GM19397 (cell line): ENCODE measurements at regions not wholly inside any gene's neighbourhood (a gene's known extent, or its start where the extent isn't known, plus 50 kb on each side); places are given as distances from the start of the nearest gene placed in this dataset.

Source experiments
- ATAC-seq: cut with Tn5 transposase; IDR thresholded peaks from one replicate; pipeline ENCODE4 v1.9.1; 2021; ENCODE audit warnings: mild to moderate bottlenecking, moderate library complexity; ENCODE audit not compliant: unreplicated experiment

DNA sequence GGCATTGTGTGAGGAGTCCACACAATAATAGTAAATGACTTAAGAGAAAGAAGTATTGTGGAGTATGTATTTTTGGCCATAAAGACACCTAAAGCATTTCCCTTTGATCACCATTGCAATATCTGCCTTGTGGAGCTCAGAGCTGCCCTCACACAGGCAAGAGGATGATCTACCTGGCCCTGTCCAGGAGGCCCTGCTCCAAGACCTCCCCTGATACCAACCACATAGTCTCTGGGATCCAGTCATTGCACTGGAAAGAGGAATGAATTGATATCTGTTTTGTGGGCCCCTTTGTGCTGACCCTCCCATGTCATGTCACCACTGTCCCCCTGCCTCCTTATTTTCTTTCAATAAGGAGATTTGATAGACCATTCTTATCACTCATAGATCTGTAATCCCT lies 430.6 kb upstream of the TNP1 start:
- ATAC-seq = no peak

DNA sequence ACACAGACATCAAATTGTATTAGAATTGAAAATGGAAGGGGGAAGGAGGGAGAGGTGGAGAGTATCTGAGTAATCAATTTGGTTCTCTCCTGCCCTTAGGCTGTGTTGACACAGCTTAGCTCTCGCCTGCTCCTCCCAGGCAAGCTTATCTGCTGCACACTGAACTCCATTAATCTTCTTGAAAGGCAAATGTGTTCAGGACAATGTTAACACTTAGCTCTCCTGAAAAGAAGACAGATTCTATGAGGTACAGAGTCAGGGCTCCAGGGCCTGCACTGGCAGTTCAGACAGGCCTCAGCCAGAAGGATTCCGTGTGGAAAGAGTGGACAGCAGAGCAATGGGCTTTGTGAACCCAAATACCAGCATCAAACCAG lies 430.0 kb upstream of the TNP1 start:
- ATAC-seq = no peak

DNA sequence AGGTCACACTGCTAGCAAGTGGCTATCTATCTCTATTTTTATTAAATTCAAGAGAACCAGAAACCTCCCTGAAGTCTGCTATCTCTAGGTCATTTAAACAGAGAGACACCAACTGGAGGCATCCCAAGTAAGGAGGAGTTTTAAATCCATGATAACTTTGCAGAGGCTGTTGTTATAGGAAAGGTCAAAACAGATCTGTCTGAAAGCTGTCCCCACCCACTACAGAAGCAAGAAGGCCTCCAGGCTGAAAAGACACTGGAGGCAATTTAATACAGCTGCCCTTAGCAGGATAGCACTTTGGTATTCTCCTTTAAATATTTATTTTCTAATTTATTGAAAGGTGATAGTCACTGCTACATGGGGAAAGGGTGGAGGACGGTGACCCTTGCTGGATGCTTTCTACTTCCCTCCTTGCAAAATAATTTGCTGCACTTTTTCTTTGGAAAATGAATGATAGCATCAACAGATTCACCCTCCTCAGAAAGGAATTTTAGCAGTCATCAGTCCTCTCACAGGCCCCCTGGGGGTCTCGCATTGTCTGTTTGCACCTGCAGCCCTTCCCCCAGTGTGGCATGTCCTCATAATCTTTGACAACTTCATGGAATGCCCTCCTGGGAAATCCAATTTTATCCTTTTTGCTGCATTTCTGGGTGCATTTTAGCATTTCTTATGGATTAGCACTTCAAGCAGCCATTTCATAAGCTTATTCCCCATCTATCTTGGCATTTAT lies 429.5 kb upstream of the TNP1 start:
- no peak for ATAC-seq

DNA sequence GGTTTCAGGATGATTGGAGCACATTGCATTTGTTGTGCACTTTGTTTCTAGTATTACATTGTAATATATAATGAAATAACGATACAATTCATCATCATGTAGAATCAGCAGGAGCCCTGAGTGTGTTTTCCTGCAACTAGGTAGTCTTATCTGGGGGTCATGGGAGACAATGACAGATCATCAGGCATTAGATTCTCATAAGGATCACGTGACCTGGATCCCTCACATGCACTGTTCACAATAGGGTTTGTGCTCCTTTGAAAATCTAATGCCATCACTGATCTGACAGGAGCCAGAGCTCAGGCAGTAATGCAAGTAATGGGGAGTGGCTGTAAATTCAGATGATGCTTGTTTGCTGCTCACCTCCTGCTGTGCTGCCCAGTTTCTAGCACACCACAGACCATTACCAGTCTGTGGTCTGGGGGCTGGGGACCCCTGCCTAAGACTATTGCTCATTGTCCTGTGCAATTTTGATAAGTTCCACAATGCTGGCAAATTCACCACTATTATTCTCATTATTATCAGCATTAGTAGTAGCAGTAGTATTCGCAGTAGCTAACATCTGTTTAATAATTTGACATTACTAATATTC lies 428.7 kb upstream of the TNP1 start:
- ATAC-seq = no peak

DNA sequence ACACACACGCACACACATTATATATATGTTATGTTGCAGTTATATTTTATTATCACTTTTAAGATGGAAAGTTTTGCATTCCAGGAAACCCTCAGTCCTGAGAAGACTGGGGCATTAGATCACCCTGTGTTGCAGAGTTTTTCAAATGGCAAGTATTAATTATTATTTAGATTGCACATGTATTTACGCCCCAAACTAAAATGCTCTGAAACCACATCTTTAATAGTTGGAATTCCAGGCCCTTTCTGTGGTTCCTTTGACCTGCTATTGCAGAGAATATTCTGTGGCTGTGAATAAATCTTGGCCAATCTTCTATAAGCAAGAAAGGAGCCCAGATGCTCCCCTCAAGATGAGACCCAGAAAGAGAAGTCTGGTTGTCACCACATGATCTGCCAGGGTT lies 427.0 kb upstream of the TNP1 start:
- no peak for ATAC-seq

DNA sequence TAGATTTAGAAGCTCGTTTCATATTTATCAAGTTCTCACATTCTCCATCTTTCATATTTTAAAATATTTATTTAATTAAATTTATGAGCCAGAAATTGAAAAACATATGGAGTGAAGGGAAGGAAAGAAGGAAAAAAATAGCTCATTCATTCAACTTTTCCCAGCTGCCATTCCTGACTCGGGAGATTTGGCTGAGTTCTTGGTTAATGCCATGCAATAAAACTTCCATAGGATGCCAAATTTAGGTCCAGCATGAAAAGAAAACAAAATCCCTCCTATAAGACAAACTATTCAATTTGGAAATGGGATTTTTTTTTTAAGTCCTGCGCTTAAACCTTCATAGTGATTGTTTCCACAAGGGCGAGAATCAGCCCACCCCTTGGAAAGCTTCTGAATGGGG lies 426.1 kb upstream of the TNP1 start:
- no peak for ATAC-seq

DNA sequence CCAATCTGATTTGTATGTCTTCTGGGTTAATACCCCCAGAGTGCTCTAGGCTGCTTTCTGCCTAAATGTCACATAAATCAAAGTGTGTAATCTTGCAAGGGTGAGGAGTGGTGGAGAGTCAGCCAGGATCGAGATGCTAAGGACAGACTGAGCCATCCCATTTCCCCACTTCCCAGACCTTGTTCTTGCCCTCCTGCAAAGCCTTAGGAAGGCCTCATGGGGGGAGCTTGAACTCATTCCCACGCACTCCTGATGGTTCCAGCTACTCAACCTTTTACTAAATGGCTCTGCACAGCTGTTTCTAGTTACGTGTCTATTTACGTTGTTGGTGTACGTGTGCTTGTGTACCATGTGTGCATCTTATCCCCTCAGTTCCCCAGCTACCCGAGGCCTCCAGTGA lies 423.6 kb upstream of the TNP1 start:
- ATAC-seq = no peak

DNA sequence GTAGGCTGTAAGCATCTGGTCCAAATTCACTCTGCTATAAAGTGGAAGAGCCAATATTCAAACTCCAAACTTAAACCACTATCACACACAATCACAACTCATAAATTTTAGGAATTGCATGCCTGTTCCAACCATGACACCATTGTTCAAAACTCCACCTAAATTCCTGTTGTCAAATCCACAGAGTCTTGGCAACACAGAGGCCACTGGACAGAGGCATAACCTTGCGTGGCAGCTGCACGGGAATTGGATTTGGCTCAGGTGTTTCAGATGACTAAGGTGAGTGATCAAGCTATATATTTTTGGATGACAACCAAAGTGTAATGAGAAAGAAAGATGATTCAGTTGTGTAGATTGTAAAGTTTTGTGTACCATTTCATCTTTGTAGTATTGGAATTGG lies 422.7 kb upstream of the TNP1 start:
- no peak for ATAC-seq

DNA sequence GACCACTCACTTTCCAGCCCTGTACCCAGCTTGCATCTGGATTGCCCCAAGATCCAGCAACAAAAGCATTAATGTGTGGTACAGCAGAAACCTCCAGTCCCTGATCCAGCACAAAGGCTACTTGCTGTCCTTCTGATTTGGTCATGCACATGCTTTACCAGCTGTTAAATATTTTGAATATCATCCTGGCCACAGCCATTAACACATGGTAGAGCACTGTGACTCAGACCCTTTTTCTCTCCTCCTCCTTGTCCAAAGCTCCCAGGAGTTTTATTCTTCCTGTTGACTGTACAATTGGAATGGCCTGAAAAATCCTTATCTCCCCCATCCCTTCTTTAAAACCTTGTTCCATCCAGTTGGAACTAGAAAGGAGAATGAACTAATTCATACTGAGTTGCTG lies 419.7 kb upstream of the TNP1 start:
- ATAC-seq = no peak

DNA sequence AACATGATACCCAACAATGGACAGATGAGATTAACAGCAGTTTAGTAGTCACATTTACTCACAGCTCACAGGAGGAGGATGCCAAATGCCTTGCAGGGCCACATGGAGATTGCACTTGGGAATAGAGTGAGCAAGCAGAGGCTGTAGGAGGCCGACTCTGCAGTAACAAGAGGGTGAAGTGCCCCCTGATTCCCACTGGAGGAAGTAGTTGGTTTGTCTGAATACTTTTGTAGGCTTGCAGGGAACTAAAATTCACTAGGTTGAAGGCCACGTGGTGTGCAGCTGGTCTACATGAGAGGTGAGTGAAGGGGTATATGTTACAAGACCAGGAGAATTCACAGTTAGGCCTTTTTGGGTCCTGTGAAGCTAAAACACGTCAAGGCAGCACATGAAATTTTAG lies 419.3 kb upstream of the TNP1 start:
- no peak for ATAC-seq

DNA sequence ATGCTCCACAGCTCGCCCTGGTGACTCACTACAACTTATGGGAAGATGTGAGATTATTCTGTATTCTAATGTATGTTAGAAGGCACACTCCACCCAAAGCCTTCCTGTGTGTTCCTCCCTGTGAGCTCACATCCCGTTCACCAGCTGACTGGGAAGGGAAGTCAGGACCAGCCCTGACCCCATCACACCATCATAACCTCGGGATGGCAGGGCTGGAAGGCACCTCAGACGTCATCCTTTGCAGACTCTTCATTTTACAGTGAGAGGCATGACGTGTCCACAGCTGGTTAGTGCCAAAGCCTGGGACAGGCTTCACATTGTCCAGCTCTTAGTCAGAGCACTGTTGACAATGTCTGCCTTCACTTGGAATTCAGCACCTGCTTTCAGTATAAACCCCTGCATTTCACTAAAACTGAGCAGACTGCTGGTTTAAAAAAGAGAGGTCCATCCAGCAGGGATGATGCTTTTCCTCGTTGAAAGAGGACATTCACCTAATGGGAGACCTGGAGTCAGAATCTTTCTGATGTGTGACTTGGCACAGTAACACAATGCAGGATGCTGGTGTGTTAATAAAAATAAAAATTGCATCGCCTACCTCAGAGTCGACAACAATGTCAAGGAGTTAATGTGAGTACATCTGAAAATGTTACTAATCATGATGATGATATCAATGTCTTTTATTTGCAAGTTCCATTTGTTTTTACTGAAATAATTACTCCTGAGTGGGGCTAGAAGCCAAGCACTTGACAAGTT lies 418.0 kb upstream of the TNP1 start:
- no peak for ATAC-seq

DNA sequence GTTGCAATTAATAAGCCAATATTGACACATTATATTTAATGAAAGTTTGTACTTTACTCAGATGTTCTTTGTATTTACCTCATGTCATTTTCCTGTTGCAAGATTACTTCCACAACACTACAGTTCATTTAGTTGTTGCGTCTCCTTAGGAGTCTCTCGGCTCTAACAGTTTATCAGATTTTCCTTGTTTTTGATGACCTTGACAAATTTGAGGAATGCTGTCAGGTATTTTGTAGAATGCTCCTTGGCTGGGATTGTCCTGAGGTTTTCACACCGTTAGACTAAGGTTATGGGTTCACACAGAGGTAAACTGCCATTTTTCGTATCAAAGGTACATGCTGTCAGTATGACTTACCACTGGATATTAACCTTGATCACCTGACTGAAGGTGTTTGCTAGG lies 416.6 kb upstream of the TNP1 start:
- no peak for ATAC-seq

DNA sequence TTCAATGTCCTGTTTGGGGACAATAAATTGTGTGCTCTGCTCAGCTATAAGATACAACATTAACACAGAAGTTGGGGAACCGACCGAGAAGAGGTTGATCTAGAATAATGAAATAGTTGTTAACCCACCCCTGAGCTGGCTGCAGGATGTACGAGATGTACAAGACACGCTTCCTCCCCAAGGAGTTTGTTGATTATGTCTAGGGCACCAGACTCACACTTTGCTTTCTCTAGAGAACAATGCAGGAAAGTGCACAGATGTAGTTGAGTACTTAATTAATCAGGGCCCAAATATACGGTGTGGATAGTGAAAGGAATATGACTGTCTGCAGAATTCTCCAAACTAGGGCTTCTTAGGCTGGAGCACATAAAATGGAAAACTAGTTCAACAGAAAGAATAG lies 415.2 kb upstream of the TNP1 start:
- ATAC-seq = no peak

DNA sequence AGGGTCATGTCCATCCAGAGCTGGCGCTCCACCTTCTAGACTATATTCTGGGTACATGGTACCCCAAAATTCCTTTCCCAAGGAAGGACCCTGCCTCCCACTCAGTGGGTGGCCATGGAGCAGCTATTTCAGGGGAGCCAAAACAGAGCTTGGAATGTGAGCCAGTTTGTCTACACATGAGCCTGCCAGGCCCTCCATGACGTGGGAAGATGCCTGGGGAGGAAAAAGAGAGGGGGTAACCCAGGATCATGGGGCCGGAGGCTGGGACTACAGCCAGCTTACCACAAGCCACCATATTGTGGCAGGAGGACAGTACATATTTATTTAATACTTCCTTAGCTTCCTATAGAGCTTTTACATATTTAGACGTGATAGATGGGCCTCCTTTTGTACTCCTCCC lies 414.7 kb upstream of the TNP1 start:
- no peak for ATAC-seq

DNA sequence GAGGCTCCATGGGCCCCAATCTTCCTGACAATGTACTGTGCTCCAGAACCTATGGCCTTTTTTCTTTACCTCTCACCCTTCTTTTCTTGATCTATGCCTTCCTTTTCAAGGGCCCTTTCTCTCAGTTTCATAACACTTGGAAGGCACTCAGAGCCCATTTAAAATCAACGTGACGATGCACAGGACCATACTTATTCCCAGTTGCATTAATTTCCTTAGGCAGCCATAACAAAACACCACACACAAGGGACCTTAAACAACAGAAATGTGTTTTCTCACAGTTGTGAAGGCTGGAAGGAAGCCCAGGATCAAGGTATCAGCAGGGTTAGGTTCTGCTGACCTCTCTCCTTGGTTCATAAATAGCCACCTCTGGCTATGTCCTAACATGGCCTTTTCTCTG lies 414.0 kb upstream of the TNP1 start:
- no peak for ATAC-seq

DNA sequence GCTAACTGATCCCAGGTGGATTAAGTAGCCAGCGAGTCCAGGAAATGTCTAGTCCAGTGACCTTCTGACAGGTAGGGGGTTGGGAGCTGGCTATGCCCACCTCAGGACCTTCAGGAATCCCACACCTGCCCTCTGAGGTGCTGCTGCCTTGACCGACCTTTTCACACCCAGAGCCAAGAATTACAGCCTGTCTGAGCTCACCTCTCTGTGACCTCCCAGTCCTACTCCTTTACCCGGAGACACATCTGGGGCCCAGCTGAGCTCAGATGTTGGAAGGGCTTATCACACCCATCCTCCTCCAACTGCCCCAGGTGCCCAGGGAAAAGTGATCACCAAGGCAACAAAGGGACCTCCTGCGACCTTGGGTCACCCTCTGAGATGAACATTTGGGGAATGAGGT lies 413.3 kb upstream of the TNP1 start:
- ATAC-seq = no peak

DNA sequence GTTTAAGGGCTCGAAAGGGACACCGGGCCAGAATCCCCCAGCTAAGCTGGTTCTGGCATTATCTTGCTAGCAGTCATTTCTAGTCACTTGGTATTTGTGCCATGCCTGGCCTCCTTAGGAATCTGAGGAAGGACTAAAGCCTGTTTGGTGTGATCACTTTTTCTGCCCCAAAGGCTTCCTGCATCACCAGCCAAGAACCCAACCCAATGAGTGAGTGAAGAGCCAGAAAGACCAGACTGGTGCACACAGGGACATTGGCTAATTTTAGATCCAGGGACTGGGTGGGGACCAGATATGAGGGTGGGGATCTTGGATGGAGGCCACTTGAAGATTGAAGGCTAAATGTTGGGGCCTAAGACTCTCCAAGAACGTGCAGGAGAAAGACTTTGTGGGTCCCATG lies 411.9 kb upstream of the TNP1 start:
- ATAC-seq = no peak

DNA sequence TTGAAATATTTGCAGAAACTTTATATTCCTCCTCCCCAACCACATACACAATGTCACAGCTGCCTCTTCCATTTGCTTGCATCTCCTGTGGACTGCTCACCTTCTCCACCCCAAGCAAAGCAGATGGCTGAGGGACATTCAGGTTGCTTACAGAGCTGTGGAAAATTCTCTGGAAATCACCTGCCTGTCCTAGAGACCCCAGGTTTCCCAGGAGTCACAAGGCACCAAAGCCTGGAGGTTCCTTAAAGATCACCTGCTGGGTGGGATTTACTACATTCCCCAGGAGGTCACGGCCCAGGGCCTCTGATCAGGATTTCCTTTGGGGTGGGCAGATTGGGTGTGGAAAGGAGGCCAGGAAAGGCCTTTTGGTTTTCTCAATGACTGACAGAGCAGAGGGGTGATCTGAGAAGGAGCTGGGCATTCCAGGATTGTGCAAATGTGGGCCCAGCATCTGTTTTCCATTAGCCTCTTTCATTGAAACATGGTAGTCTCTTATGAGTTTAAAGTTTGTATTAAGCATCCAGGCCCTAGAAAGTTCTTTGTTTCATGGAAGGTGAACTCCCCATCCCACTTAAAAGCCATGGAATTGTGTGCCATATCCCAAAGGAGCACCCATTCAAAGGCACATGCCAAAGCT lies 410.7 kb upstream of the TNP1 start:
- no peak for ATAC-seq

DNA sequence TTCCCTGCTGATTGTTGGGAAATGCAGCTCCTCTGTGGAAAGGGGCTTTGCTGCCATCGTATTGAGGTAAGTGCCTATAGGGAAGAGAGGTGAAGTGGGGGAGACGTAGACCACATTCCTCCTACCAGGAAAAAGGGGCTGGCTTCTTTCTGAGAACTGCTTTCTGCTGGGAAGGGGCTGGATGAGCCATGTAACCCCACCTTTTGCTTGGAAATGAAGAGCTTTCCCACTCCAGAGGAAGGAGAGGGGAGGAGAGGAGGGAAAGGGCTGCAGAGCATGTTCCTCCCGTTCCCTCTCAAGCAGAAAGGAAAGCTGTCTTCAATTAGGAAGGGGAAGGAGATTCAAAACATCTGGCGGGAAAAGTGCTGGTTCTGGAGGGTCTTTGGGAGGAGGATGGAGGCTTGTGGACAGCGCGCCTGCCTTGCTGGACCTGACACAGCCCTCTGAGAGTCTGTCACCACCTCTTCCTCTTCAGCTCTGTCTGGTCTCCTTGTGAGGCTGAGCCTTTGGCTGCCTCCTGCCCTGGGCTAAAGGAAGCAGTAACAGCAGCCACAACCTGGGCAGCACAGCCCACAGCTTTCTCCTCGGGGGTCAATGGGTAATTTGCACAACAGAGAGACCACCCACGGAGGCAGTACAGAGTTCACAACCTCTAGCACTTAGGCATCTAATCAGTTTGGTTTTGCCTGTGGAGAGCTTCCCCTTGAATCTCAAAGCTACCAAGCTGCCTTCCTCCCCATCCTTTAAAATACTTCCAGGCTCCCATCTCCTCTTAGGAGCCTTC lies 410.0 kb upstream of the TNP1 start:
- ATAC-seq = no peak

DNA sequence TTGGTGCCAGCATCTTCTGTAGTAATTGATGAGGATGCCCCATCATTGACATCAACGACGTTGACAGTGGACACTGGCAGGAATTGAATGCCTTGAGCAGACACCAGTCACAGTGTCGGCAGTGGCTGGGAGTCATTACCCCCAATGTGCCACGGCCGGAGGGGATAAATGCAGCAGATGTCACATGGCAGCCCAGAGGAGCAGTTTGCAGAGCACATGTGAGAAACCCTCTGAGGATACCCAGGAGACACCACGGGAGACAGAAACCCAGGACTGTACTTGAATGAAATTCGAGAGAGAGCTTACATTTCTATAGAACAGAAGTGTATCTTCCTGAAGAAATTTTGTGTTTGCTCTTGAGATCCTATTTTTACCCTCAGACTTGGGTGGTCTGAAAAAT lies 409.1 kb upstream of the TNP1 start:
- no peak for ATAC-seq

DNA sequence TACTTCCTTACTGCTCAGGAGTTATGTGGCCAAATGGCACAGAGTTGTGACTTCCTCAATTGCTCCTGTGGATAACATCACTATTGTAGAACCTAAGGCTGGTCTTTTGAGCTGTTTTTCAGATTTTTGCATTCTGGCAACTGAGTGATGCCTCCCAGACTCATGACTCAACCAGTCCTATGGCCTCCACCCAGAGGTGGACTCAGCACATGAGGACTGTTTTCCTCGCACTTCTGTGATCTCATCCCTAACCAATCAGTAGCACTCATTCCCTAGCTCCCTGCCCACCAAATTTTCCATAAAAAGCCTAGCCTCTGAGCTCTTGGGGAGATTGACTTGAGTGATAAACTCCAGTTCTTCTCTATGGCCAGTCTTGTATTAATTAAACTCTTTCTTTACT lies 407.9 kb upstream of the TNP1 start:
- no peak for ATAC-seq
